ENCODE measurements at regions not wholly inside any gene's neighbourhood (a gene's known extent, or its start where the extent isn't known, plus 50 kb on each side); places are given as distances from the start of the nearest gene placed in this dataset.

DNA sequence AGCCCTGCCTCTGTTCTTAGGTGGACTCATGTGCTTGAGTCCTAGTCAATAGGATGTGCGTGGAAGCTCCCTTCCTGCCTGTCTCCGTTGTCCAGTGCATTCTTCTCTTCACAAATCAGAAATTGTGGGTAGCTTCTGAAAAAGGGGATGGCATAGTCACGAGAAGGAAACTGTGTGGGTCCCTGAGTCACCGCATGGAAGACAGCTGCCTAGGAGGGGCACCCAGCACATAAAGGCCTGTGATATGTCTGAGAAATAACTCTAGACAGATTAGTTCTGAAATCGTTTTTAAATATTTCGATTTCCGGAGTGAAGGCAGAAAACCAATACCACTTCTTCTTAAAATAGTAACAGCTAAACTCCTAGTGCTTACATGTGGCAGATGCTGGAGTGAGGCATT is 974.4 kb downstream of the BCL11B start:
- no peak overlapping the region for H3K27ac ChIP-seq (ENCODE audit: low read length)
- Mint-ChIP-seq H3K27ac (no peak overlapping the region), H3K4me3 (no peak overlapping the region), H3K4me1 (peaks cover 7 to 27% (median 9%) of the 10 kb centered on the region in 3 donors), H3K27me3 (no peaks in the 10 kb centered on the region), H3K36me3 (no peaks in the 10 kb centered on the region), H3K9me3 (no peaks in the 10 kb centered on the region)
- 100% methylated on average over 1 of the region's 7 CpGs for WGBS (ENCODE audit: insufficient coverage)
- no peaks in the 10 kb centered on the region for H3K36me3 ChIP-seq (ENCODE audit: control insufficient read depth in 2 of 2, extremely low read depth in 1 of 2, insufficient read depth in 1 of 2, low read length in 1 of 2)
- CTCF ChIA-PET = no interaction called here
- no peak for ATAC-seq (replicated peaks in 1 of 4)
- H3K9me3 ChIP-seq = no peaks in the 10 kb centered on the region
- no peak overlapping the region for H3K4me3 ChIP-seq (ENCODE audit: control insufficient read depth in 1 of 2, extremely low read depth in 1 of 2, low read length in 1 of 2)
- DNase-seq = no peak
- no peaks in the 10 kb centered on the region for H3K27me3 ChIP-seq (replicated peaks in 1 of 2; ENCODE audit: control insufficient read depth in 2 of 2, extremely low read depth in 1 of 2, insufficient read depth in 2 of 2, low read length in 1 of 2)
- POLR2A ChIA-PET = interaction anchor here in 1 of 2 donors (0.6 kb wide), 1 partner anchor 97 kb away, joined by 4 read pairs; no protein-coding TSS in a partner anchor
- H3K4me1 ChIP-seq (ENCODE audit: control insufficient read depth in 1 of 2, extremely low read depth in 1 of 2, insufficient read depth in 2 of 2, low read length in 2 of 2) = no peaks in the 10 kb centered on the region

DNA sequence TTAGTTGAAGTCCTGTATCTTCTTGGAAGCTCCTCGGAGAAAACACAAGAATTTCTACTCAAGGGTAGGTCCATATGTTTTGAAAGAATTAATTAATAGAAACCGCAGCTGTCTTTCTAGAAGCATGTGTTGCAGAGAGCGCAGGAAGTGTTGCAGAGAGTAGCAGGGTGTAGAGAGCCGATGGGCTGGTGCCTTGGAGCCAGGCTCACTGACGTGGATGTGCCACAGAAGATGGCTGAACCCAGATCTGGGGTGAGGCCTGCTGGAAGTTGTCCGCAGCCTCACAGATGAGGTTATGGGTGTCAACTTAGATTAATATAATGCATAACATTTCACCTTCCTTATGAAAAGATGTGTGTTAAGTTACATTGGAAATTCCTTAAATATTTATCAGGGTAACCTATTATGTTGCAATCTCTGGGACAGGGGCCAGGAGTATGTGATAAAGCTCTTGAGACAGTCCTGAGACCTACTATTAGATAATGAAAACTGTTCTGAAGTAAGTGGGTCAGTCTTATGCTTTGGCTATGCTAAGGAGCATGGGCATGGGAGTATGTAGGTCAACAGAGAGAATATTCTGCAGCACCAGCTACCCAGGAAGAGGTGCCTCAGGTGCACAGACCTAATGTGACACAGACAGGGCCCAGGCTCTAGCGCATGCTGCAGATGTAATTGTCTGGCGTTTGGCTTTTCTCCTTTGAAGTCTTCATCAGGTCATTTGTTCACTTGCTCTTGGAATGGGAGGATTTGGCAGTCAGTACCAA is 973.3 kb downstream of the BCL11B start:
- H3K27me3 Mint-ChIP-seq = no peaks in the 10 kb centered on the region
- no peaks in the 10 kb centered on the region for H3K36me3 ChIP-seq (ENCODE audit: control insufficient read depth in 2 of 2, extremely low read depth in 1 of 2, insufficient read depth in 1 of 2, low read length in 1 of 2)
- H3K4me3 ChIP-seq (ENCODE audit: control insufficient read depth in 1 of 2, extremely low read depth in 1 of 2, low read length in 1 of 2) = no peak overlapping the region
- peak overlapping the region; percentile 55 to 58 for H3K27ac Mint-ChIP-seq
- H3K4me1 Mint-ChIP-seq = peaks cover 7 to 31% (median 9%) of the 10 kb centered on the region in 3 donors
- 86% methylated on average over 4 of the region's 8 CpGs for WGBS (ENCODE audit: insufficient coverage)
- H3K9me3 Mint-ChIP-seq = no peaks in the 10 kb centered on the region
- no peaks in the 10 kb centered on the region for H3K4me1 ChIP-seq (ENCODE audit: control insufficient read depth in 1 of 2, extremely low read depth in 1 of 2, insufficient read depth in 2 of 2, low read length in 2 of 2)
- ATAC-seq (replicated peaks in 1 of 4) = peak in 1 of 4 experiments; percentile 55
- H3K36me3 Mint-ChIP-seq = no peaks in the 10 kb centered on the region
- no peak overlapping the region for H3K27ac ChIP-seq (ENCODE audit: low read length)
- no peak for DNase-seq
- ChIA-PET CTCF (interaction anchor here in 1 of 2 donors (0.7 kb wide), 1 partner anchor 1117 kb away, joined by 3 read pairs; no protein-coding TSS in a partner anchor), POLR2A (no interaction called here)
- no peaks in the 10 kb centered on the region for H3K27me3 ChIP-seq (replicated peaks in 1 of 2; ENCODE audit: control insufficient read depth in 2 of 2, extremely low read depth in 1 of 2, insufficient read depth in 2 of 2, low read length in 1 of 2)
- H3K4me3 Mint-ChIP-seq = no peak overlapping the region
- no peaks in the 10 kb centered on the region for H3K9me3 ChIP-seq

DNA sequence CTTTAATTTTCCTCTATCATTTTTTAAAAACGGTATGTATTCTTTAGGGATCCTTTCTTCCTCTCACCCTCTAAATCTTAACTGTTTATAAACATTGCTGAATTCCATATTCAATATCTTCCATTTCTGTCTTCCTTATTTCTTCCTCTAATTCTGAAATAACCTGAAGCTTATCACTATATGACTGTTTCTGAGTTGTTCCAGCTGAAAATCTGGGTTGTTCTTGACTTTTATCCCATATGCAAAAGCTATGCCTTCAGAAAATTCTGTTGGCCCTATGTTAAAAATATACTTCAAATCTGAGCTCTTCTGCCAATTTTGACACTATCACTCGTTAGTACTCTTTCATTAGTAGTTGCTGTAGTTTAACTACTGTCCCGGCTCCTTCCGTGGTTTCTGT is 970.3 kb downstream of the BCL11B start:
- Histone ChIP-seq H3K4me3 (ENCODE audit: control insufficient read depth in 1 of 2, extremely low read depth in 1 of 2, low read length in 1 of 2) (no peak overlapping the region), H3K36me3 (ENCODE audit: control insufficient read depth in 2 of 2, extremely low read depth in 1 of 2, insufficient read depth in 1 of 2, low read length in 1 of 2) (no peaks in the 10 kb centered on the region), H3K27me3 (replicated peaks in 1 of 2; ENCODE audit: control insufficient read depth in 2 of 2, extremely low read depth in 1 of 2, insufficient read depth in 2 of 2, low read length in 1 of 2) (no peaks in the 10 kb centered on the region), H3K4me1 (ENCODE audit: control insufficient read depth in 1 of 2, extremely low read depth in 1 of 2, insufficient read depth in 2 of 2, low read length in 2 of 2) (no peaks in the 10 kb centered on the region), H3K27ac (ENCODE audit: low read length) (no peak overlapping the region), H3K9me3 (no peaks in the 10 kb centered on the region)
- WGBS (ENCODE audit: insufficient coverage) = 100% methylated on average over 1 of the region's 4 CpGs
- H3K27me3 Mint-ChIP-seq = no peaks in the 10 kb centered on the region
- CTCF ChIA-PET = interaction anchor here in 1 of 2 donors (0.5 kb wide), 1 partner anchor 106 kb away, joined by 3 read pairs; no protein-coding TSS in a partner anchor
- no peak for ATAC-seq (replicated peaks in 1 of 4)
- H3K36me3 Mint-ChIP-seq = no peaks in the 10 kb centered on the region
- peaks cover 9 to 32% (median 11%) of the 10 kb centered on the region in 3 donors for H3K4me1 Mint-ChIP-seq
- no peak for DNase-seq
- H3K9me3 Mint-ChIP-seq = no peaks in the 10 kb centered on the region
- no peak overlapping the region for H3K27ac Mint-ChIP-seq
- H3K4me3 Mint-ChIP-seq = no peak overlapping the region
- POLR2A ChIA-PET = no interaction called here

DNA sequence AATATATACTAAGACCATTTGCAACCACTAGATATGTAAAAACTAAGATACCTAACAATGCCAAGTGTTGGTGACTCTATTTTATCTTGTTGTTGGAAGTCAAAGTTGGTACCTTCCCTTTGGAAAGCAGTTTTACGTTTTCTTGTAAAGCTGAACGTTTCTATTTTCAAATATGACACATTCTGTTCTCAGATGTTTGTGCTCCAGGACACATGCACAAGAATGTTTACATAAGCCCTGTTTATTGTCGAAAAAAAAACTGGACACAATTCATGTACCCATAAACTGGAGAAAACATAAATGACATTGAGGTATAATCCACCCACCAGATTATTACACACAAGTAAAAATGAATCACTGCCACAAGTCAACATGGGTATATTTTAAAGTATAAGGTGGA is 967.4 kb downstream of the BCL11B start:
- peaks cover 6 to 23% (median 17%) of the 10 kb centered on the region in 3 donors for H3K4me1 Mint-ChIP-seq
- no peaks in the 10 kb centered on the region for H3K27me3 Mint-ChIP-seq
- ATAC-seq (replicated peaks in 1 of 4) (no peak), DNase-seq (no peak)
- 94% methylated on average over 3 of the region's 3 CpGs for WGBS (ENCODE audit: insufficient coverage)
- H3K36me3 Mint-ChIP-seq = no peaks in the 10 kb centered on the region
- no peaks in the 10 kb centered on the region for H3K9me3 Mint-ChIP-seq
- Histone ChIP-seq H3K4me3 (ENCODE audit: control insufficient read depth in 1 of 2, extremely low read depth in 1 of 2, low read length in 1 of 2) (no peak overlapping the region), H3K27me3 (replicated peaks in 1 of 2; ENCODE audit: control insufficient read depth in 2 of 2, extremely low read depth in 1 of 2, insufficient read depth in 2 of 2, low read length in 1 of 2) (no peaks in the 10 kb centered on the region), H3K4me1 (ENCODE audit: control insufficient read depth in 1 of 2, extremely low read depth in 1 of 2, insufficient read depth in 2 of 2, low read length in 2 of 2) (no peaks in the 10 kb centered on the region), H3K36me3 (ENCODE audit: control insufficient read depth in 2 of 2, extremely low read depth in 1 of 2, insufficient read depth in 1 of 2, low read length in 1 of 2) (no peaks in the 10 kb centered on the region), H3K9me3 (no peaks in the 10 kb centered on the region), H3K27ac (ENCODE audit: low read length) (no peak overlapping the region)
- ChIA-PET CTCF (no interaction called here), POLR2A (no interaction called here)
- no peak overlapping the region for H3K4me3 Mint-ChIP-seq
- H3K27ac Mint-ChIP-seq = no peak overlapping the region

DNA sequence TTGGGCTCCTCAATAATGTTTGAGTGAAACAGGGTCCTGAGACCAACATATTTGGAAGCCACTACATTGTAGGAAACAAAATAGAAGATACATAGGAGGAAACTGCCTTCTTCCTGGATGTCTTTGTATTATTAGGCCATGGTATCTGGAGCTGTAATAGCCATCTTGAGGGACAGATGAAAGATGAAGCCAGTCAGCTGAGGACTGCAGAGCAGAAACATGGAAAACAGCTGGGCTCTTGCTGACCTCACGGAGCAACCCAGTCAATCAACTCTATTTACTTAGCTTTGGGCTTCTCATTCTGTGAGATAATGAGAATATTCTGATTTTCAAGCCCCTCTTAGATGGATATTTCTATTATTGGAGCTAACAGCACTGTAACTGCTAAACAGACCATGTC is 962.4 kb downstream of the BCL11B start:
- CTCF ChIA-PET = no interaction called here
- Histone ChIP-seq H3K9me3 (no peaks in the 10 kb centered on the region), H3K36me3 (ENCODE audit: control insufficient read depth in 2 of 2, extremely low read depth in 1 of 2, insufficient read depth in 1 of 2, low read length in 1 of 2) (no peaks in the 10 kb centered on the region), H3K27me3 (replicated peaks in 1 of 2; ENCODE audit: control insufficient read depth in 2 of 2, extremely low read depth in 1 of 2, insufficient read depth in 2 of 2, low read length in 1 of 2) (no peaks in the 10 kb centered on the region), H3K27ac (ENCODE audit: low read length) (no peak overlapping the region), H3K4me3 (ENCODE audit: control insufficient read depth in 1 of 2, extremely low read depth in 1 of 2, low read length in 1 of 2) (no peak overlapping the region), H3K4me1 (ENCODE audit: control insufficient read depth in 1 of 2, extremely low read depth in 1 of 2, insufficient read depth in 2 of 2, low read length in 2 of 2) (no peaks in the 10 kb centered on the region)
- Mint-ChIP-seq H3K27me3 (no peaks in the 10 kb centered on the region), H3K27ac (no peak overlapping the region), H3K4me1 (peaks cover 7 to 25% (median 9%) of the 10 kb centered on the region in 3 donors), H3K9me3 (peaks cover 0 to 5% (median 0%) of the 10 kb centered on the region in 3 donors), H3K36me3 (no peaks in the 10 kb centered on the region), H3K4me3 (no peak overlapping the region)
- POLR2A ChIA-PET = no interaction called here
- ATAC-seq (replicated peaks in 1 of 4) = no peak
- DNase-seq = no peak
- no CpG with 5 or more reads among the region's 1 CpG for WGBS (ENCODE audit: insufficient coverage)

DNA sequence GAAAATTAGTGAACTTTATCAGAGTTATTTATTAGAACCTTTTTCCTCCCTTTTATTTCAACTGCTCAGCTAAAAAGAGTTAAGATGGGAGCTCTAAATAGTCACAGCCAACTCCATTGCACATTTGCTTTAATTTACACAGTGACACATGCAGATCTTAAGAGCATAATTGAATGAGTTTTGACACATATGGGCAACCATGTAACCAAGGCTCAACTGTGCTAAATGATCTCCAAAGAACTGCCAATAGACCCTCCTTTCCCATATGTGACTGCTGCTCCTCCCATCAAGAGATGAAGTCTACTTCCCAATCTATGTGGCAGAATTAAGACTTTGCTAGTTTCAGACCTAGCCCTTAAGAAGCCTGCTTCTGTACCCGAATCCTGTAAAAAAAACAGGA is 960.0 kb downstream of the BCL11B start:
- ChIA-PET CTCF (no interaction called here), POLR2A (no interaction called here)
- Mint-ChIP-seq H3K27ac (no peak overlapping the region), H3K36me3 (no peaks in the 10 kb centered on the region), H3K9me3 (peaks cover 0 to 5% (median 0%) of the 10 kb centered on the region in 3 donors), H3K4me1 (peaks cover 7 to 20% (median 9%) of the 10 kb centered on the region in 3 donors), H3K27me3 (no peaks in the 10 kb centered on the region), H3K4me3 (no peak overlapping the region)
- H3K4me3 ChIP-seq (ENCODE audit: control insufficient read depth in 1 of 2, extremely low read depth in 1 of 2, low read length in 1 of 2) = no peak overlapping the region
- no peak for ATAC-seq (replicated peaks in 1 of 4)
- H3K27me3 ChIP-seq (replicated peaks in 1 of 2; ENCODE audit: control insufficient read depth in 2 of 2, extremely low read depth in 1 of 2, insufficient read depth in 2 of 2, low read length in 1 of 2) = no peaks in the 10 kb centered on the region
- no peak overlapping the region for H3K27ac ChIP-seq (ENCODE audit: low read length)
- WGBS (ENCODE audit: insufficient coverage) = 90% methylated on average over 1 of the region's 1 CpG
- H3K36me3 ChIP-seq (ENCODE audit: control insufficient read depth in 2 of 2, extremely low read depth in 1 of 2, insufficient read depth in 1 of 2, low read length in 1 of 2) = no peaks in the 10 kb centered on the region
- no peaks in the 10 kb centered on the region for H3K9me3 ChIP-seq
- DNase-seq = no peak
- no peaks in the 10 kb centered on the region for H3K4me1 ChIP-seq (ENCODE audit: control insufficient read depth in 1 of 2, extremely low read depth in 1 of 2, insufficient read depth in 2 of 2, low read length in 2 of 2)
